ENCODE measurements at regions not wholly inside any gene's neighbourhood (a gene's known extent, or its start where the extent isn't known, plus 50 kb on each side); places are given as distances from the start of the nearest gene placed in this dataset.

DNA sequence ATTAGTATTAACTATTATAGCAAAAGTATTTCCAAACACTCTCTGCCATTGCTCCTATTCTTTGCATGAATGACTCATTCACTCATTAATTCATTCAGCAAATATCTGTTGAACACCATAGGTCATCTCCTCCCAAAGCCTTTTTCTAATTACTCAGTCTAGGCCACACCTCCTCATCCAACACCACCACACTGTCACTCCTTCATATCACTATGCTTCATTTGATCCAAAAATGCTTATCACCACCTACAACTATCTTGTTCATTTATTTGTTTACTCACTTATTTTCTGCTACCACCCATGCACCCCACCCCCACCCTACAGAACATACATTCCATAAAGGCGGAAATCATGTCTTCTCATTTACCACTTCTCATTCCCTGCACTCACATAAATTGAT is 94.4 kb upstream of the TNFSF4 start:
- TF ChIP-seq, protein P1, sequence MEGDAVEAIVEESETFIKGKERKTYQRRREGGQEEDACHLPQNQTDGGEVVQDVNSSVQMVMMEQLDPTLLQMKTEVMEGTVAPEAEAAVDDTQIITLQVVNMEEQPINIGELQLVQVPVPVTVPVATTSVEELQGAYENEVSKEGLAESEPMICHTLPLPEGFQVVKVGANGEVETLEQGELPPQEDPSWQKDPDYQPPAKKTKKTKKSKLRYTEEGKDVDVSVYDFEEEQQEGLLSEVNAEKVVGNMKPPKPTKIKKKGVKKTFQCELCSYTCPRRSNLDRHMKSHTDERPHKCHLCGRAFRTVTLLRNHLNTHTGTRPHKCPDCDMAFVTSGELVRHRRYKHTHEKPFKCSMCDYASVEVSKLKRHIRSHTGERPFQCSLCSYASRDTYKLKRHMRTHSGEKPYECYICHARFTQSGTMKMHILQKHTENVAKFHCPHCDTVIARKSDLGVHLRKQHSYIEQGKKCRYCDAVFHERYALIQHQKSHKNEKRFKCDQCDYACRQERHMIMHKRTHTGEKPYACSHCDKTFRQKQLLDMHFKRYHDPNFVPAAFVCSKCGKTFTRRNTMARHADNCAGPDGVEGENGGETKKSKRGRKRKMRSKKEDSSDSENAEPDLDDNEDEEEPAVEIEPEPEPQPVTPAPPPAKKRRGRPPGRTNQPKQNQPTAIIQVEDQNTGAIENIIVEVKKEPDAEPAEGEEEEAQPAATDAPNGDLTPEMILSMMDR (IDR thresholded peaks at IDR 0.05; ENCODE audit: insufficient read depth, low read length), result no peak
- no peak for TF ChIP-seq POLR2AphosphoS5 (IDR thresholded peaks at IDR 0.05; ENCODE audit: low read depth)
